DMS114 treated with DMSO at 0.1 percent for 48 hours (cell line): ENCODE measurements at regions not wholly inside any gene's neighbourhood (a gene's known extent, or its start where the extent isn't known, plus 50 kb on each side); places are given as distances from the start of the nearest gene placed in this dataset.

Experiments used
- DNase-seq: peaks from one replicate; lab custom pipeline; 2025; ENCODE audit not compliant: unreplicated experiment; lab: John Stamatoyannopoulos, UW

GRCh38 chrX:49773993-49774392 lies 55.1 kb upstream of the PAGE4 start:
- no peak for DNase-seq

- no peak for DNase-seq
Observed at GRCh38 chrX:49767236-49767635, 61.9 kb upstream of the PAGE4 start.

GRCh38 chrX:49762175-49762720 lies 66.5 kb upstream of the PAGE1 start:
- no peak for DNase-seq

GRCh38 chrX:49761481-49761880 lies 65.7 kb upstream of the PAGE1 start:
- DNase-seq, result peak; percentile 6

- no peak for DNase-seq
Observed at GRCh38 chrX:49760290-49760890, 64.6 kb upstream of the PAGE1 start.

GRCh38 chrX:49756692-49757091 lies 60.9 kb upstream of the PAGE1 start:
- no peak for DNase-seq

- DNase-seq, result no peak
Observed at GRCh38 chrX:49754233-49754857, 58.6 kb upstream of the PAGE1 start.

GRCh38 chrX:49753691-49754090 lies 57.9 kb upstream of the PAGE1 start:
- DNase-seq, result no peak

- no peak for DNase-seq
Observed at GRCh38 chrX:49748211-49748956, 52.6 kb upstream of the PAGE1 start.

- DNase-seq, result no peak
Observed at GRCh38 chrX:49746306-49746705, 50.5 kb upstream of the PAGE1 start.
